OCI-LY1 (cell line): ENCODE measurements at regions not wholly inside any gene's neighbourhood (a gene's known extent, or its start where the extent isn't known, plus 50 kb on each side); places are given as distances from the start of the nearest gene placed in this dataset.

Experiments used
- H2AFZ ChIP-seq: fragments of 200-600 bp; sonication (generic), shearing (Covaris generic); 2 replicates; pipeline ENCODE4 v1.6.0; 2014; ENCODE audit warnings: antibody characterized with exemption, mild to moderate bottlenecking, low read length
- H3F3A ChIP-seq: fragments of 200-600 bp; sonication (generic), shearing (Covaris generic); 2 replicates; pipeline ENCODE4 v1.6.0; 2014; ENCODE audit warnings: mild to moderate bottlenecking, antibody characterized with exemption, low read length, moderate library complexity; ENCODE audit not compliant: insufficient read depth
- H3K27ac ChIP-seq: fragments of 200-600 bp; sonication (generic); 2 replicates; pipeline ENCODE4 v1.5.1; 2014; ENCODE audit warnings: low read length, mixed run types, mild to moderate bottlenecking, low read depth; ENCODE audit not compliant: poor library complexity, severe bottlenecking
- H3K27me3 ChIP-seq: fragments of 200-600 bp; sonication (generic); 2 replicates; pipeline ENCODE4 v1.6.0; 2014; ENCODE audit warnings: antibody characterized with exemption, mild to moderate bottlenecking, low read length, moderate library complexity; ENCODE audit not compliant: insufficient read depth
- H3K36me3 ChIP-seq: fragments of 200-600 bp; sonication (generic); 2 replicates; pipeline ENCODE4 v1.6.1; 2014; ENCODE audit warnings: mild to moderate bottlenecking, antibody characterized with exemption, low read length, moderate library complexity, mixed read lengths; ENCODE audit not compliant: insufficient read depth
- H3K4me1 ChIP-seq: fragments of 200-600 bp; sonication (generic); 2 replicates; pipeline ENCODE4 v1.5.1; 2014; ENCODE audit warnings: mild to moderate bottlenecking, low read length, moderate library complexity; ENCODE audit not compliant: insufficient read depth, severe bottlenecking
- H3K4me2 ChIP-seq: fragments of 200-600 bp; sonication (generic), shearing (Covaris generic); 2 replicates; pipeline ENCODE4 v1.6.1; 2014; ENCODE audit warnings: low read length
- H3K4me3 ChIP-seq: fragments of 200-600 bp; sonication (generic); 2 replicates; pipeline ENCODE4 v1.5.1; 2014; ENCODE audit warnings: low read length, low read depth, mild to moderate bottlenecking, mixed read lengths; ENCODE audit not compliant: poor library complexity, severe bottlenecking
- H3K79me2 ChIP-seq: fragments of 200-600 bp; shearing (Covaris generic); 2 replicates; pipeline ENCODE4 v1.6.1; 2016; ENCODE audit warnings: mixed run types, low read length, mixed read lengths; ENCODE audit not compliant: insufficient read depth
- H3K9ac ChIP-seq: fragments of 200-600 bp; sonication (generic), shearing (Covaris generic); 2 replicates; pipeline ENCODE4 v1.6.1; 2014; ENCODE audit warnings: mild to moderate bottlenecking, low read length, mixed read lengths
- H3K9me2 ChIP-seq: fragments of 200-600 bp; sonication (generic), shearing (Covaris generic); 2 replicates; pipeline ENCODE4 v1.6.1; 2014; ENCODE audit warnings: low read depth, mild to moderate bottlenecking, low read length, mixed read lengths
- H3K9me3 ChIP-seq: fragments of 200-600 bp; shearing (Covaris generic); 2 replicates; pipeline ENCODE4 v1.6.1; 2014; ENCODE audit warnings: low read length, mixed read lengths
- H4K20me1 ChIP-seq: fragments of 200-600 bp; sonication (generic), shearing (Covaris generic); 2 replicates; pipeline ENCODE4 v1.6.0; 2016; ENCODE audit warnings: mild to moderate bottlenecking, low read length; ENCODE audit not compliant: insufficient read depth
- EZH2 ChIP-seq: fragments of 200-600 bp; sonication (generic), shearing (Covaris generic); IDR thresholded peaks from 2 replicates; pipeline ENCODE4 v1.8.0; 2017; ENCODE audit warnings: borderline replicate concordance, mixed run types, mild to moderate bottlenecking, antibody characterized with exemption, low read length, moderate library complexity, mixed read lengths
- TF ChIP-seq, protein P1 (sequence below): fragments of 200-600 bp; sonication (generic), shearing (Covaris generic); IDR thresholded peaks from 2 replicates; pipeline ENCODE4 v1.5.1; 2017; ENCODE audit warnings: mild to moderate bottlenecking, antibody characterized with exemption, low read length, moderate library complexity, mixed read lengths

DNA sequence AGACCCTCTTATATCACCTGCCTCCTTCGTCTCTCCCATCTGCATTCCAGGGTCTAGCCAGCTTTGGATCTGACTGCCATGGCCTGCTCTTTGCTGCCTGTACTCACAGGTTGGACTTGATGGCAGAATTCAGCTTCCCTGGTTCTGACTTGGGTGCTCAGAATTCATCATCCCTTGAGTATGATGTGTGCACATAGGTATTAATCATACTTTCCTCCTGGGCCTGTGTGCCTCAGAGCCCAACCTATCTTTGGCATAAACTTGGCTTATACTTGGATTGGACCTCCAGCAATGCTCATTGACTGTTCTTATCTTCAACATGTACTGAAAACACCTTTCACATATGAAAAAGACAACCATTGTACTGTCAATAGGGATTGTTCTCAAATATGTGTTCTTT lies 70.7 kb upstream of the LMNTD1 start:
- no peaks in the 10 kb centered on the region for H4K20me1 ChIP-seq
- H2AFZ ChIP-seq = no peak overlapping the region
- no peak overlapping the region for H3K9ac ChIP-seq
- no peaks in the 10 kb centered on the region for H3K4me1 ChIP-seq
- H3K9me3 ChIP-seq = no peaks in the 10 kb centered on the region
- no peaks in the 10 kb centered on the region for H3F3A ChIP-seq
- no peaks in the 10 kb centered on the region for H3K79me2 ChIP-seq
- no peak overlapping the region for H3K4me3 ChIP-seq
- no peaks in the 10 kb centered on the region for H3K9me2 ChIP-seq
- no peak overlapping the region for H3K27ac ChIP-seq
- no peak overlapping the region for H3K4me2 ChIP-seq
- no peaks in the 10 kb centered on the region for H3K27me3 ChIP-seq
- no peaks in the 10 kb centered on the region for H3K36me3 ChIP-seq
- no peak for TF ChIP-seq EZH2
- TF ChIP-seq, protein P1, sequence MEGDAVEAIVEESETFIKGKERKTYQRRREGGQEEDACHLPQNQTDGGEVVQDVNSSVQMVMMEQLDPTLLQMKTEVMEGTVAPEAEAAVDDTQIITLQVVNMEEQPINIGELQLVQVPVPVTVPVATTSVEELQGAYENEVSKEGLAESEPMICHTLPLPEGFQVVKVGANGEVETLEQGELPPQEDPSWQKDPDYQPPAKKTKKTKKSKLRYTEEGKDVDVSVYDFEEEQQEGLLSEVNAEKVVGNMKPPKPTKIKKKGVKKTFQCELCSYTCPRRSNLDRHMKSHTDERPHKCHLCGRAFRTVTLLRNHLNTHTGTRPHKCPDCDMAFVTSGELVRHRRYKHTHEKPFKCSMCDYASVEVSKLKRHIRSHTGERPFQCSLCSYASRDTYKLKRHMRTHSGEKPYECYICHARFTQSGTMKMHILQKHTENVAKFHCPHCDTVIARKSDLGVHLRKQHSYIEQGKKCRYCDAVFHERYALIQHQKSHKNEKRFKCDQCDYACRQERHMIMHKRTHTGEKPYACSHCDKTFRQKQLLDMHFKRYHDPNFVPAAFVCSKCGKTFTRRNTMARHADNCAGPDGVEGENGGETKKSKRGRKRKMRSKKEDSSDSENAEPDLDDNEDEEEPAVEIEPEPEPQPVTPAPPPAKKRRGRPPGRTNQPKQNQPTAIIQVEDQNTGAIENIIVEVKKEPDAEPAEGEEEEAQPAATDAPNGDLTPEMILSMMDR = no peak

DNA sequence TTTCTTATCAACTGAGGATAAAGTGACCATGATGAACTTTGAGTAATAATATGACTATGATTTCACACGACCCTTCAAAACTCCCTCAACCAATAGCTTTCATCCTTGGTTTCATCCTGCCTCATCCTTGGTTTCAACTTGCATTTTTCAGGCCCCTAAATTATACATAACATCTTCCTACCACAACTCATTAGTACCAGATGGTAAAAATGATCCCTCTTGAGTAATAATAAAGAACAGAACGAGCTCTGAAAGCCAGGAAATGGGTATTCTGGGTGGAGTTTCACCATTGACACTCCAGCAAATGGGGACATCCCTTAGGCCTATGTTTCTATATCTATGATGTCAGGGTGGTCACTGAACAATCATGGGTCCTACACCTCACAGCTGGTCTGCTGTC lies 72.1 kb upstream of the LMNTD1 start:
- Histone ChIP-seq H3F3A (no peaks in the 10 kb centered on the region), H3K27me3 (no peaks in the 10 kb centered on the region), H3K4me1 (no peaks in the 10 kb centered on the region), H3K4me3 (no peak overlapping the region), H3K36me3 (no peaks in the 10 kb centered on the region), H4K20me1 (no peaks in the 10 kb centered on the region), H2AFZ (no peak overlapping the region), H3K9me2 (no peaks in the 10 kb centered on the region), H3K79me2 (no peaks in the 10 kb centered on the region), H3K4me2 (no peak overlapping the region), H3K9me3 (no peaks in the 10 kb centered on the region), H3K9ac (no peak overlapping the region), H3K27ac (no peak overlapping the region)
- TF ChIP-seq, protein P1 = no peak
- no peak for TF ChIP-seq EZH2

DNA sequence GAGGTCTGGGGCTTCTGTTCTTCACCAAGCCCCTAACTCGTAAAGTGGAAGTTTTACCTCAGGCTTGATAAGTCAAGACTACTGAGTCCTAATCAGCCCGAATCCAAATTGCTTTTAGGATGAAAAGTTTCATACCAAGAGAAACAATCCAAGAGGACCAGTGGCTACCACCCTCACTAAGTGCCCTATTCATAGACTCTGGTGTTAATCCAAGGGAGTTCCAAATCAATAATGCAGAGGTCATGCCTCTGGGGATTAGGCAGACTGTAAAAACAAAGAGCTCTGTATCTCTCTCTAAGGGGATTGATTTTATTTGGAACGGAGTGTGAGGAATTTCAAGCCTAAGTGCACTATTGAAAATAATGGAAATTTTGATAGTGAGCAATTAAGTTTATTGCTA lies 76.3 kb upstream of the LMNTD1 start:
- H3K79me2 ChIP-seq = no peaks in the 10 kb centered on the region
- no peaks in the 10 kb centered on the region for H4K20me1 ChIP-seq
- no peak overlapping the region for H3K4me3 ChIP-seq
- TF ChIP-seq, protein P1 = no peak
- no peak for TF ChIP-seq EZH2
- no peak overlapping the region for H2AFZ ChIP-seq
- no peaks in the 10 kb centered on the region for H3K9me2 ChIP-seq
- H3K9ac ChIP-seq = no peak overlapping the region
- no peak overlapping the region for H3K4me2 ChIP-seq
- H3K27ac ChIP-seq = no peak overlapping the region
- H3K4me1 ChIP-seq = no peaks in the 10 kb centered on the region
- no peaks in the 10 kb centered on the region for H3K36me3 ChIP-seq
- no peaks in the 10 kb centered on the region for H3K27me3 ChIP-seq
- H3F3A ChIP-seq = no peaks in the 10 kb centered on the region
- no peaks in the 10 kb centered on the region for H3K9me3 ChIP-seq
